Peyer's patch (tissue), 4 donors: ENCODE measurements at regions not wholly inside any gene's neighbourhood (a gene's known extent, or its start where the extent isn't known, plus 50 kb on each side); places are given as distances from the start of the nearest gene placed in this dataset.

ENCODE experiments used
- CTCF ChIP-seq, 6 experiments: fragments of 450-650 bp in 4 of 6; fragments of 200-600 bp in 2 of 6; sonication (generic) in 1 of 6; IDR thresholded peaks; one replicate each; pipeline ENCODE4 v1.5.1; 2017 to 2019; ENCODE audit warnings: antibody characterized with exemption in 6 of 6, mild to moderate bottlenecking in 3 of 6, moderate library complexity in 1 of 6
- POLR2A ChIP-seq, 2 donors: fragments of 450-650 bp; IDR thresholded peaks; one replicate each; pipeline ENCODE4 v1.5.1; 2017; ENCODE audit warnings: antibody characterized with exemption in 2 of 2, mild to moderate bottlenecking in 2 of 2, moderate library complexity in 2 of 2

- no peak for TF ChIP-seq POLR2A (IDR thresholded peaks at IDR 0.05)
- no peak for TF ChIP-seq CTCF (IDR thresholded peaks at IDR 0.05)
Measured at GRCh38 chr2:88857274-88857741, 165.8 kb downstream of the RPIA start.
